ENCODE measurements at regions not wholly inside any gene's neighbourhood (a gene's known extent, or its start where the extent isn't known, plus 50 kb on each side); places are given as distances from the start of the nearest gene placed in this dataset.

GRCh38 chrY:7731651-7732050 is 820.1 kb upstream of the AMELY start:
- no peak for DNase-seq (ENCODE audit: low spot score in 2 of 2)
- WGBS, 2 donors: 94% methylated on average over 1 of the region's 1 CpG; no CpG with 5 or more reads in 1 of the 2 donors
- intact Hi-C loops (cut with DNase I; ENCODE audit: low total_unique reads): no loop called here
- H3K4me3 ChIP-seq (ENCODE audit: low read depth, poor library complexity, severe bottlenecking): no peak overlapping the region
- TF ChIP-seq CTCF (IDR thresholded peaks at IDR 0.05) (no peak), POLR2A (IDR thresholded peaks at IDR 0.05) (no peak)

GRCh38 chrY:7730664-7731063 is 819.1 kb upstream of the AMELY start:
- intact Hi-C loops (cut with DNase I; ENCODE audit: low total_unique reads): no loop called here
- DNase-seq (ENCODE audit: low spot score in 2 of 2): no peak
- H3K4me3 ChIP-seq (ENCODE audit: low read depth, poor library complexity, severe bottlenecking): no peak overlapping the region
- TF ChIP-seq POLR2A (IDR thresholded peaks at IDR 0.05) (no peak), CTCF (IDR thresholded peaks at IDR 0.05) (no peak)
- 78% methylated on average over 2 of the region's 2 CpGs; no CpG with 5 or more reads in 1 of the 2 donors for whole genome bisulfite sequencing, 2 donors

- 79% methylated on average over 2 of the region's 2 CpGs; no CpG with 5 or more reads in 1 of the 2 donors for WGBS, 2 donors
These were observed 818.5 kb upstream of the AMELY start for GRCh38 chrY:7730071-7730470.

GRCh38 chrY:7729318-7730011 is 817.9 kb upstream of the AMELY start:
- DNase-seq (ENCODE audit: low spot score in 2 of 2): peak in 1 of 2 donors; percentile 16
- WGBS, 2 donors: 31% methylated on average over 8 of the region's 8 CpGs; no CpG with 5 or more reads in 1 of the 2 donors
- no peak overlapping the region for H3K4me3 ChIP-seq (ENCODE audit: low read depth, poor library complexity, severe bottlenecking)
- TF ChIP-seq CTCF (IDR thresholded peaks at IDR 0.05): no peak
- TF ChIP-seq POLR2A (IDR thresholded peaks at IDR 0.05): no peak
- intact Hi-C loops (cut with DNase I; ENCODE audit: low total_unique reads): no loop called here

More at GRCh38 chrY:7730071-7730470, 818.5 kb upstream of the AMELY start:
- DNase-seq (ENCODE audit: low spot score in 2 of 2): no peak
- H3K4me3 ChIP-seq (ENCODE audit: low read depth, poor library complexity, severe bottlenecking): no peak overlapping the region
- no peak for TF ChIP-seq POLR2A (IDR thresholded peaks at IDR 0.05)
- TF ChIP-seq CTCF (IDR thresholded peaks at IDR 0.05): no peak
- intact Hi-C loops (cut with DNase I; ENCODE audit: low total_unique reads): no loop called here

GRCh38 chrY:7728935-7729317 is 817.4 kb upstream of the AMELY start:
- intact Hi-C loops (cut with DNase I; ENCODE audit: low total_unique reads): no loop called here
- 53% methylated on average over 2 of the region's 2 CpGs; no CpG with 5 or more reads in 1 of the 2 donors for WGBS, 2 donors
- H3K4me3 ChIP-seq (ENCODE audit: low read depth, poor library complexity, severe bottlenecking): no peak overlapping the region
- TF ChIP-seq CTCF (IDR thresholded peaks at IDR 0.05): no peak
- TF ChIP-seq POLR2A (IDR thresholded peaks at IDR 0.05): no peak
- no peak for DNase-seq (ENCODE audit: low spot score in 2 of 2)

Data from lower leg skin (tissue), 4 donors.